ENCODE measurements at regions not wholly inside any gene's neighbourhood (a gene's known extent, or its start where the extent isn't known, plus 50 kb on each side); places are given as distances from the start of the nearest gene placed in this dataset.

GRCh38 chr21:21730512-21730911 is 732.3 kb downstream of the NCAM2 start:
- DNase-seq, result no peak
- no peaks in the 10 kb centered on the region for H3K36me3 Mint-ChIP-seq
- Histone ChIP-seq H3K27ac (ENCODE audit: low read depth, low read length) (no peak overlapping the region), H3K9me3 (ENCODE audit: control insufficient read depth in 1 of 2, low read length in 2 of 2) (no peaks in the 10 kb centered on the region), H3K4me1 (ENCODE audit: insufficient read depth, low read length) (no peaks in the 10 kb centered on the region), H3K36me3 (ENCODE audit: insufficient read depth, low read length) (no peaks in the 10 kb centered on the region), H3K27me3 (ENCODE audit: insufficient read depth, low read length) (no peaks in the 10 kb centered on the region), H3K4me3 (ENCODE audit: low read length in 2 of 2) (no peak overlapping the region)
- no peaks in the 10 kb centered on the region for H3K4me1 Mint-ChIP-seq
- CTCF ChIA-PET (ENCODE audit: partially characterized antibody), result no interaction called here
- no peak overlapping the region for H3K27ac Mint-ChIP-seq
- peaks cover 0 to 11% (median 4%) of the 10 kb centered on the region in 8 donors for H3K9me3 Mint-ChIP-seq
- H3K4me3 Mint-ChIP-seq, result no peak overlapping the region
- intact Hi-C loops (cut with micrococcal nuclease), result no loop called here
- no peaks in the 10 kb centered on the region for H3K27me3 Mint-ChIP-seq
- POLR2A ChIA-PET (ENCODE audit: partially characterized antibody), result no interaction called here

GRCh38 chr21:21731626-21732025 is 733.4 kb downstream of the NCAM2 start:
- no peaks in the 10 kb centered on the region for H3K4me1 ChIP-seq (ENCODE audit: insufficient read depth, low read length)
- H3K27ac Mint-ChIP-seq, result no peak overlapping the region
- H3K27ac ChIP-seq (ENCODE audit: low read depth, low read length), result no peak overlapping the region
- CTCF ChIA-PET (ENCODE audit: partially characterized antibody), result no interaction called here
- no peak overlapping the region for H3K4me3 Mint-ChIP-seq
- POLR2A ChIA-PET (ENCODE audit: partially characterized antibody), result no interaction called here
- DNase-seq, result no peak
- H3K4me3 ChIP-seq (ENCODE audit: low read length in 2 of 2), result no peak overlapping the region
- peaks cover 0 to 11% (median 4%) of the 10 kb centered on the region in 8 donors for H3K9me3 Mint-ChIP-seq
- no peaks in the 10 kb centered on the region for H3K27me3 Mint-ChIP-seq
- no peaks in the 10 kb centered on the region for H3K27me3 ChIP-seq (ENCODE audit: insufficient read depth, low read length)
- intact Hi-C loops (cut with micrococcal nuclease), result no loop called here
- no peaks in the 10 kb centered on the region for H3K4me1 Mint-ChIP-seq
- H3K36me3 Mint-ChIP-seq, result no peaks in the 10 kb centered on the region
- H3K9me3 ChIP-seq (ENCODE audit: control insufficient read depth in 1 of 2, low read length in 2 of 2), result no peaks in the 10 kb centered on the region
- H3K36me3 ChIP-seq (ENCODE audit: insufficient read depth, low read length), result no peaks in the 10 kb centered on the region

- no peak overlapping the region for H3K27ac Mint-ChIP-seq
- peaks cover 0 to 11% (median 5%) of the 10 kb centered on the region in 8 donors for H3K9me3 Mint-ChIP-seq
- H3K36me3 ChIP-seq (ENCODE audit: insufficient read depth, low read length), result no peaks in the 10 kb centered on the region
- no peaks in the 10 kb centered on the region for H3K36me3 Mint-ChIP-seq
- intact Hi-C loops (cut with micrococcal nuclease), result no loop called here
- no peak overlapping the region for H3K4me3 Mint-ChIP-seq
- CTCF ChIA-PET (ENCODE audit: partially characterized antibody), result no interaction called here
- no peaks in the 10 kb centered on the region for H3K27me3 Mint-ChIP-seq
- H3K9me3 ChIP-seq (ENCODE audit: control insufficient read depth in 1 of 2, low read length in 2 of 2), result no peaks in the 10 kb centered on the region
- H3K4me1 ChIP-seq (ENCODE audit: insufficient read depth, low read length), result no peaks in the 10 kb centered on the region
- H3K4me3 ChIP-seq (ENCODE audit: low read length in 2 of 2), result no peak overlapping the region
- no peak for DNase-seq
- H3K27ac ChIP-seq (ENCODE audit: low read depth, low read length), result no peak overlapping the region
- POLR2A ChIA-PET (ENCODE audit: partially characterized antibody), result no interaction called here
- no peaks in the 10 kb centered on the region for H3K27me3 ChIP-seq (ENCODE audit: insufficient read depth, low read length)
- H3K4me1 Mint-ChIP-seq, result no peaks in the 10 kb centered on the region
Measured at GRCh38 chr21:21734088-21734487, 735.9 kb downstream of the NCAM2 start.

GRCh38 chr21:21737186-21737585 is 739.0 kb downstream of the NCAM2 start:
- Histone ChIP-seq H3K4me1 (ENCODE audit: insufficient read depth, low read length) (no peaks in the 10 kb centered on the region), H3K4me3 (ENCODE audit: low read length in 2 of 2) (no peak overlapping the region), H3K36me3 (ENCODE audit: insufficient read depth, low read length) (no peaks in the 10 kb centered on the region), H3K27ac (ENCODE audit: low read depth, low read length) (no peak overlapping the region), H3K9me3 (ENCODE audit: control insufficient read depth in 1 of 2, low read length in 2 of 2) (no peaks in the 10 kb centered on the region), H3K27me3 (ENCODE audit: insufficient read depth, low read length) (no peaks in the 10 kb centered on the region)
- H3K27ac Mint-ChIP-seq, result no peak overlapping the region
- DNase-seq, result no peak
- H3K27me3 Mint-ChIP-seq, result no peaks in the 10 kb centered on the region
- no peak overlapping the region for H3K4me3 Mint-ChIP-seq
- ChIA-PET POLR2A (ENCODE audit: partially characterized antibody) (no interaction called here), CTCF (ENCODE audit: partially characterized antibody) (no interaction called here)
- peaks cover 0 to 16% (median 5%) of the 10 kb centered on the region in 8 donors for H3K9me3 Mint-ChIP-seq
- no peaks in the 10 kb centered on the region for H3K4me1 Mint-ChIP-seq
- intact Hi-C loops (cut with micrococcal nuclease), result no loop called here
- no peaks in the 10 kb centered on the region for H3K36me3 Mint-ChIP-seq

GRCh38 chr21:21740207-21740606 is 742.0 kb downstream of the NCAM2 start:
- Histone ChIP-seq H3K27me3 (ENCODE audit: insufficient read depth, low read length) (no peaks in the 10 kb centered on the region), H3K9me3 (ENCODE audit: control insufficient read depth in 1 of 2, low read length in 2 of 2) (no peaks in the 10 kb centered on the region), H3K27ac (ENCODE audit: low read depth, low read length) (no peak overlapping the region), H3K4me1 (ENCODE audit: insufficient read depth, low read length) (no peaks in the 10 kb centered on the region), H3K36me3 (ENCODE audit: insufficient read depth, low read length) (no peaks in the 10 kb centered on the region), H3K4me3 (ENCODE audit: low read length in 2 of 2) (no peak overlapping the region)
- intact Hi-C loops (cut with micrococcal nuclease), result no loop called here
- DNase-seq, result no peak
- no peaks in the 10 kb centered on the region for H3K36me3 Mint-ChIP-seq
- no peaks in the 10 kb centered on the region for H3K27me3 Mint-ChIP-seq
- H3K4me3 Mint-ChIP-seq, result no peak overlapping the region
- peaks cover 2 to 20% (median 4%) of the 10 kb centered on the region in 8 donors for H3K9me3 Mint-ChIP-seq
- no peak overlapping the region for H3K27ac Mint-ChIP-seq
- ChIA-PET POLR2A (ENCODE audit: partially characterized antibody) (no interaction called here), CTCF (ENCODE audit: partially characterized antibody) (no interaction called here)
- no peaks in the 10 kb centered on the region for H3K4me1 Mint-ChIP-seq

GRCh38 chr21:21750124-21750825 is 752.1 kb downstream of the NCAM2 start:
- no peaks in the 10 kb centered on the region for H3K36me3 ChIP-seq (ENCODE audit: insufficient read depth, low read length)
- no peaks in the 10 kb centered on the region for H3K4me1 Mint-ChIP-seq
- H3K27ac Mint-ChIP-seq, result no peak overlapping the region
- H3K27me3 ChIP-seq (ENCODE audit: insufficient read depth, low read length), result no peaks in the 10 kb centered on the region
- ChIA-PET CTCF (ENCODE audit: partially characterized antibody) (no interaction called here), POLR2A (ENCODE audit: partially characterized antibody) (no interaction called here)
- no peaks in the 10 kb centered on the region for H3K4me1 ChIP-seq (ENCODE audit: insufficient read depth, low read length)
- H3K9me3 ChIP-seq (ENCODE audit: control insufficient read depth in 1 of 2, low read length in 2 of 2), result no peaks in the 10 kb centered on the region
- peaks cover 0 to 16% (median 9%) of the 10 kb centered on the region in 8 donors for H3K9me3 Mint-ChIP-seq
- H3K27ac ChIP-seq (ENCODE audit: low read depth, low read length), result no peak overlapping the region
- no peaks in the 10 kb centered on the region for H3K27me3 Mint-ChIP-seq
- DNase-seq, result no peak
- no peaks in the 10 kb centered on the region for H3K36me3 Mint-ChIP-seq
- no peak overlapping the region for H3K4me3 ChIP-seq (ENCODE audit: low read length in 2 of 2)
- no peak overlapping the region for H3K4me3 Mint-ChIP-seq
- intact Hi-C loops (cut with micrococcal nuclease), result no loop called here

- no peak overlapping the region for H3K4me3 Mint-ChIP-seq
- H3K9me3 Mint-ChIP-seq, result peaks cover 0 to 15% (median 7%) of the 10 kb centered on the region in 8 donors
- Histone ChIP-seq H3K27me3 (ENCODE audit: insufficient read depth, low read length) (no peaks in the 10 kb centered on the region), H3K4me1 (ENCODE audit: insufficient read depth, low read length) (no peaks in the 10 kb centered on the region), H3K27ac (ENCODE audit: low read depth, low read length) (no peak overlapping the region), H3K4me3 (ENCODE audit: low read length in 2 of 2) (no peak overlapping the region), H3K36me3 (ENCODE audit: insufficient read depth, low read length) (no peaks in the 10 kb centered on the region), H3K9me3 (ENCODE audit: control insufficient read depth in 1 of 2, low read length in 2 of 2) (no peaks in the 10 kb centered on the region)
- ChIA-PET CTCF (ENCODE audit: partially characterized antibody) (no interaction called here), POLR2A (ENCODE audit: partially characterized antibody) (no interaction called here)
- H3K4me1 Mint-ChIP-seq, result no peaks in the 10 kb centered on the region
- H3K27ac Mint-ChIP-seq, result no peak overlapping the region
- H3K36me3 Mint-ChIP-seq, result no peaks in the 10 kb centered on the region
- intact Hi-C loops (cut with micrococcal nuclease), result no loop called here
- DNase-seq, result no peak
- H3K27me3 Mint-ChIP-seq, result no peaks in the 10 kb centered on the region
Measured at GRCh38 chr21:21751286-21751685, 753.1 kb downstream of the NCAM2 start.

GRCh38 chr21:21762855-21763254 is 764.6 kb downstream of the NCAM2 start:
- H3K4me3 Mint-ChIP-seq, result no peak overlapping the region
- no peaks in the 10 kb centered on the region for H3K27me3 Mint-ChIP-seq
- DNase-seq, result no peak
- H3K36me3 Mint-ChIP-seq, result no peaks in the 10 kb centered on the region
- Histone ChIP-seq H3K4me3 (ENCODE audit: low read length in 2 of 2) (no peak overlapping the region), H3K4me1 (ENCODE audit: insufficient read depth, low read length) (no peaks in the 10 kb centered on the region), H3K27me3 (ENCODE audit: insufficient read depth, low read length) (no peaks in the 10 kb centered on the region), H3K36me3 (ENCODE audit: insufficient read depth, low read length) (no peaks in the 10 kb centered on the region), H3K27ac (ENCODE audit: low read depth, low read length) (no peak overlapping the region), H3K9me3 (ENCODE audit: control insufficient read depth in 1 of 2, low read length in 2 of 2) (no peaks in the 10 kb centered on the region)
- CTCF ChIA-PET (ENCODE audit: partially characterized antibody), result no interaction called here
- POLR2A ChIA-PET (ENCODE audit: partially characterized antibody), result no interaction called here
- H3K27ac Mint-ChIP-seq, result no peak overlapping the region
- no peaks in the 10 kb centered on the region for H3K4me1 Mint-ChIP-seq
- intact Hi-C loops (cut with micrococcal nuclease), result no loop called here
- peaks cover 2 to 14% (median 4%) of the 10 kb centered on the region in 8 donors for H3K9me3 Mint-ChIP-seq

All from CD4-positive, alpha-beta memory T cell (primary cell).